BLaER1 (cell line): ENCODE measurements at regions not wholly inside any gene's neighbourhood (a gene's known extent, or its start where the extent isn't known, plus 50 kb on each side); places are given as distances from the start of the nearest gene placed in this dataset.
"Not testable (repeated sequence)": the region's sequence is repeated elsewhere in the genome, so short reads cannot be mapped to it uniquely, and the experiment has no call there.

ENCODE experiments used
- H3K27ac ChIP-seq: shearing (Covaris generic); formaldehyde crosslinking; 2 replicates; pipeline ENCODE4 v1.8.1; 2022
- H3K27me3 ChIP-seq: shearing (Covaris generic); formaldehyde crosslinking; 2 replicates; pipeline ENCODE4 v1.8.1; 2022
- H3K36me3 ChIP-seq: shearing (Covaris generic); formaldehyde crosslinking; 2 replicates; pipeline ENCODE4 v1.8.1; 2022
- H3K4me1 ChIP-seq: shearing (Covaris generic); formaldehyde crosslinking; 2 replicates; pipeline ENCODE4 v1.8.1; 2022
- H3K4me2 ChIP-seq: shearing (Covaris generic); formaldehyde crosslinking; 2 replicates; pipeline ENCODE4 v1.8.1; 2022
- H3K4me3 ChIP-seq: shearing (Covaris generic); formaldehyde crosslinking; 2 replicates; pipeline ENCODE4 v1.8.1; 2022
- H3K9ac ChIP-seq: shearing (Covaris generic); formaldehyde crosslinking; 2 replicates; pipeline ENCODE4 v1.8.1; 2022
- H3K9me3 ChIP-seq: shearing (Covaris generic); formaldehyde crosslinking; 2 replicates; pipeline ENCODE4 v1.8.1; 2022
- H4K20me1 ChIP-seq: shearing (Covaris generic); formaldehyde crosslinking; 2 replicates; pipeline ENCODE4 v1.8.1; 2022
- Cebpa-rat ChIP-seq: shearing (Covaris generic); IDR thresholded peaks from 2 replicates; pipeline ENCODE4 v1.8.1; 2022

- Histone ChIP-seq H4K20me1 (no peaks in the 10 kb centered on the region), H3K9ac (no peak overlapping the region), H3K27ac (no peak overlapping the region), H3K27me3 (no peaks in the 10 kb centered on the region), H3K4me1 (no peaks in the 10 kb centered on the region), H3K36me3 (no peaks in the 10 kb centered on the region), H3K4me3 (no peak overlapping the region), H3K4me2 (no peak overlapping the region), H3K9me3 (peaks cover 28% of the 10 kb centered on the region)
- no peak for TF ChIP-seq Cebpa-rat
Observed at GRCh38 chr10:130259380-130259779, 123.2 kb downstream of the GLRX3 start.

DNA sequence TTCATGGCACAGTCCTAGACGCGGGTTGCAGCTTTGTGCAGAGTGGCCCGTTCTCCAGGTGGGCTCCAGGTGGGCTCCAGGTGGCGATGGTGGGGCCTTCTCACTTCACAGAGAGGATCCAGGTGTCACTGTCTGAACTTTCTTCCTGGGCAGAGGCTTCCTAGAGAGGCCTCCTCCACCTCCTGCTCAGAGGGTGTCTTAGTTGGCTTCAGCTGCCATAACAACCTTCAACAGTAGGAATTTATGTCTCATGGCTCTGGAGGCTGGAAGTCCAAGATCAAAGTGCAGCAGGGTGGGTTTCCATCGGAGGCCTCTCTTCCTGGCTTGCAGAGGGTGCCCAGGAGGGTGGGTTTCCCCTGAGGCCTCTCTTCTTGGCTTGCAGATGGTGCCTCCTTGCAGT, 125.1 kb downstream of the GLRX3 start:
- Histone ChIP-seq H3K9ac (no peak overlapping the region), H3K4me2 (no peak overlapping the region)

DNA sequence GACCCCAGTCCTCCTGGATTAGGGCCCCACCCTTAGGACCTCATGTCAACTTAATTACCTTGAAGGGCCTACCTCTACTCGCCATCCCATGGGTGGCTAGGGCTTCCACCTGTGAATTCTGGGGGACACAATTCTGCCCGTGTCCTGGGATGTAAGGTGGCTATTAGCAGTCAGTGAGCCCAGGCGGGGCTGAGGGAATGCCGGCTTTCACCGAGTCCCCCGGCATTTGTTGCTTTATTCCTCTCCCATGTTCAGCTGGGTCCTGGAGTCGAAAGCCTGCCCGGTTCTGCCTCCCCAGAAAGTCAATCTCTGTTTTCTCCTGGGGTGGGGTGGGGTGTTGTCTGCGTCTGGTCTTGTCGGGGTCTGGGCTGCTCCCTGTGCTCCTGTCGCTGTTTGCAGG, 125.6 kb downstream of the GLRX3 start:
- no peaks in the 10 kb centered on the region for H3K36me3 ChIP-seq
- H3K4me2 ChIP-seq: no peak overlapping the region
- H3K27me3 ChIP-seq: no peaks in the 10 kb centered on the region
- H4K20me1 ChIP-seq: no peaks in the 10 kb centered on the region
- no peak for TF ChIP-seq Cebpa-rat
- peaks cover 47% of the 10 kb centered on the region for H3K9me3 ChIP-seq
- H3K4me1 ChIP-seq: no peaks in the 10 kb centered on the region
- no peak overlapping the region for H3K27ac ChIP-seq
- H3K9ac ChIP-seq: no peak overlapping the region
- no peak overlapping the region for H3K4me3 ChIP-seq

More for the DNA sequence above, 125.1 kb downstream of the GLRX3 start:
- H3K36me3 ChIP-seq: no peaks in the 10 kb centered on the region
- peaks cover 44% of the 10 kb centered on the region for H3K9me3 ChIP-seq
- H3K27me3 ChIP-seq: no peaks in the 10 kb centered on the region
- H4K20me1 ChIP-seq: no peaks in the 10 kb centered on the region
- no peaks in the 10 kb centered on the region for H3K4me1 ChIP-seq
- H3K4me3 ChIP-seq: no peak overlapping the region
- TF ChIP-seq Cebpa-rat: no peak
- H3K27ac ChIP-seq: no peak overlapping the region

GRCh38 chr10:130263289-130263688, 127.1 kb downstream of the GLRX3 start:
- Histone ChIP-seq H3K9ac (no peak overlapping the region), H3K4me3 (no peak overlapping the region), H3K36me3 (no peaks in the 10 kb centered on the region), H3K4me1 (no peaks in the 10 kb centered on the region), H4K20me1 (no peaks in the 10 kb centered on the region), H3K27ac (no peak overlapping the region), H3K27me3 (no peaks in the 10 kb centered on the region), H3K4me2 (no peak overlapping the region), H3K9me3 (peaks cover 60% of the 10 kb centered on the region)
- TF ChIP-seq Cebpa-rat: no peak

GRCh38 chr10:130265542-130265941, 129.4 kb downstream of the GLRX3 start:
- Histone ChIP-seq H3K4me1 (no peaks in the 10 kb centered on the region), H3K4me3 (no peak overlapping the region), H3K4me2 (no peak overlapping the region), H3K9ac (no peak overlapping the region), H3K9me3 (peaks cover 80% of the 10 kb centered on the region), H3K36me3 (no peaks in the 10 kb centered on the region), H4K20me1 (no peaks in the 10 kb centered on the region), H3K27ac (no peak overlapping the region), H3K27me3 (no peaks in the 10 kb centered on the region)
- no peak for TF ChIP-seq Cebpa-rat

GRCh38 chr10:130282492-130283218, 146.5 kb downstream of the GLRX3 start:
- Histone ChIP-seq H3K27me3 (no peaks in the 10 kb centered on the region), H3K27ac (no peak overlapping the region), H4K20me1 (no peaks in the 10 kb centered on the region), H3K4me2 (no peak overlapping the region), H3K4me3 (no peak overlapping the region), H3K36me3 (no peaks in the 10 kb centered on the region), H3K9ac (no peak overlapping the region), H3K4me1 (no peaks in the 10 kb centered on the region), H3K9me3 (peaks cover 100% of the 10 kb centered on the region)
- no peak for TF ChIP-seq Cebpa-rat

DNA sequence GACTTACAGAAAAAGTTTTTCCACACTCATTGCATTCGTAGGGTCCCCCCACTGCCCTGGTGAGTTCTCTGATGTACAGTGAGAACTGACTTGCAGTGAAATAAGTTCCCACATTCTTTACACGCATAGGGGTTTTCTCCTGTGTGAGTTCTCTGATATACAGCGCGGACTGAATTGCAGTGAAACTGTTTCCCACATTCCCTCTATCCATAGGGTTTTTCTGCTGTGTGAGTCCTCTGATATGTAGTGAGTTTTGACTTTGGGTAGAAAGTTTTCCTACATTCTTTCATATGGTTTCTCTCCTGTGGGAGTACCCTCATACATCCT, 147.0 kb downstream of the GLRX3 start:
- Histone ChIP-seq H4K20me1 (no peaks in the 10 kb centered on the region), H3K36me3 (no peaks in the 10 kb centered on the region), H3K27me3 (no peaks in the 10 kb centered on the region), H3K4me2 (no peak overlapping the region), H3K4me3 (no peak overlapping the region), H3K9ac (no peak overlapping the region), H3K9me3 (peaks cover 100% of the 10 kb centered on the region), H3K4me1 (no peaks in the 10 kb centered on the region), H3K27ac (no peak overlapping the region)
- no peak for TF ChIP-seq Cebpa-rat

DNA sequence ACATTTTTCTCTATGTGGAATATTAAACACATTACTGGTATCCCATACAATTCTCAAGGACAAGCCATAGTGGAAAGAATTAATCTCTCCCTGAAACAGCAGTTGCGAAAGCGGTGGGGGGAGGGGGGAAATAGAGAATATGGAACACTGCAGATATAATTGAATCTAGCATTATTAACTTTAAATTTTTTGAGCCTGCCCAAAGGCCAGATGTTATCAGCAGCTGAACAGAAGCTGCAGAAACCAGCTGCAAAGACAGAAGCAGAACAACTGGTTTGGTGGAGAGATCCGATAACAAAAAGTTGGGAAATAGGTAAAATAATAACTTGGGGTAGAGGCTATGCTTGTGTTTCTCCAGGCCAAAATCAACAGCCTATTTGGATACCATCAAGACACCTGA, 159.6 kb downstream of the GLRX3 start:
- peaks cover 82% of the 10 kb centered on the region for H3K9me3 ChIP-seq
- H3K4me1 ChIP-seq, H4K20me1 ChIP-seq, H3K4me3 ChIP-seq, H3K9ac ChIP-seq, H3K27me3 ChIP-seq, H3K36me3 ChIP-seq, H3K4me2 ChIP-seq, H3K27ac ChIP-seq: not testable (repeated sequence)

DNA sequence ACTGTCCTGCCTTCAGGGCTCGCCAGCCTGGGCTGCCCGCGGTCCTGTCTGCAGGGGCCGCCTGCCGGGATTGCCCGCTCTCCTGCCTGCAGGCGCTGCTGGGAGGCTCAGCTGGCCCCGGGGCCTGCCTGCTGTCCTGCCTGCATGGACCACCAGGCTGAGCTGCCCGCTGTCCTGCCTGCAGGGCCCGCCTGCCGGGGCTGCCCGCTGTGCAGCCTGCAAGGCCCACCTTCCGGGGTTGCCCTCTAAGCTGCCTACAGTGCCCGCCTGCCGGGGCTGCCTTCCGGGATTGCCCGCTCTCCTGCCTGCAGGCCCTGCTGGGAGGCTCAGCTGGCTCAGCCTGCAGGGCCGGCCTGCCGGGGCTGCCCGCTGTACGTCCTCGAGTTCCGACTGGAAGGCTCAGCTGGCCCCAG, 164.4 kb downstream of the GLRX3 start:
- Histone ChIP-seq H3K4me1 (peaks cover 12% of the 10 kb centered on the region), H3K27me3 (no peaks in the 10 kb centered on the region), H3K4me3 (peak overlapping the region; percentile 69), H3K9me3 (peaks cover 65% of the 10 kb centered on the region), H3K4me2 (peak overlapping the region; percentile 77), H4K20me1 (no peaks in the 10 kb centered on the region), H3K27ac (peak overlapping the region; percentile 87), H3K9ac (peak overlapping the region; percentile 80), H3K36me3 (no peaks in the 10 kb centered on the region)
- TF ChIP-seq Cebpa-rat: no peak

- peaks cover 12% of the 10 kb centered on the region for H3K4me1 ChIP-seq
- TF ChIP-seq Cebpa-rat: no peak
- H3K36me3 ChIP-seq: no peaks in the 10 kb centered on the region
- H3K9me3 ChIP-seq: peaks cover 61% of the 10 kb centered on the region
- H4K20me1 ChIP-seq: no peaks in the 10 kb centered on the region
- peak overlapping the region; percentile 69 for H3K4me3 ChIP-seq
- H3K9ac ChIP-seq: peak overlapping the region; percentile 80
- peak overlapping the region; percentile 77 for H3K4me2 ChIP-seq
- H3K27me3 ChIP-seq: no peaks in the 10 kb centered on the region
- H3K27ac ChIP-seq: peak overlapping the region; percentile 87
Observed at GRCh38 chr10:130301021-130301892, 165.1 kb downstream of the GLRX3 start.
